ENCODE measurements at regions not wholly inside any gene's neighbourhood (a gene's known extent, or its start where the extent isn't known, plus 50 kb on each side); places are given as distances from the start of the nearest gene placed in this dataset.

DNA sequence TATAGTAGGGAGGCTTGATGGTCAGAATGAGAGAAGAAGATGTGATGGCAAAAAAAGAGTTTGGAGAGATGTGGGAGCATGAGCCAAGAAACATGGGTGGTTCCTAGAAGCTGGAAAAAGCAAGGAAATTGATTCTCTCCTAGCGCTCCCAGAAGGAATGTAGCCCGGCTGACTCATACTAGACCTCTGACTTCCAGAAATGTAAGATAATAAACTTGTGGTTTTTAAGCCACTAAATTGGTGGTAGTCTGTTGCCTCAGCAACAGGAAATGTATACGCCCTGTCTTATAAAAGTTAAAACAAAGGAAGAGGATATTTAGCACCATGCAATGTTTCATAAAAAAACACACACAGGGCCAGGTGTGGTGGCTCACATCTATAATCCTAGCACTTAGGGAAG is 182.7 kb upstream of the PCDH7 start:
- TF ChIP-seq, protein P1, sequence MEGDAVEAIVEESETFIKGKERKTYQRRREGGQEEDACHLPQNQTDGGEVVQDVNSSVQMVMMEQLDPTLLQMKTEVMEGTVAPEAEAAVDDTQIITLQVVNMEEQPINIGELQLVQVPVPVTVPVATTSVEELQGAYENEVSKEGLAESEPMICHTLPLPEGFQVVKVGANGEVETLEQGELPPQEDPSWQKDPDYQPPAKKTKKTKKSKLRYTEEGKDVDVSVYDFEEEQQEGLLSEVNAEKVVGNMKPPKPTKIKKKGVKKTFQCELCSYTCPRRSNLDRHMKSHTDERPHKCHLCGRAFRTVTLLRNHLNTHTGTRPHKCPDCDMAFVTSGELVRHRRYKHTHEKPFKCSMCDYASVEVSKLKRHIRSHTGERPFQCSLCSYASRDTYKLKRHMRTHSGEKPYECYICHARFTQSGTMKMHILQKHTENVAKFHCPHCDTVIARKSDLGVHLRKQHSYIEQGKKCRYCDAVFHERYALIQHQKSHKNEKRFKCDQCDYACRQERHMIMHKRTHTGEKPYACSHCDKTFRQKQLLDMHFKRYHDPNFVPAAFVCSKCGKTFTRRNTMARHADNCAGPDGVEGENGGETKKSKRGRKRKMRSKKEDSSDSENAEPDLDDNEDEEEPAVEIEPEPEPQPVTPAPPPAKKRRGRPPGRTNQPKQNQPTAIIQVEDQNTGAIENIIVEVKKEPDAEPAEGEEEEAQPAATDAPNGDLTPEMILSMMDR (conservative IDR thresholded peaks at IDR 0.05; ENCODE audit: low read length) = no peak
- TF ChIP-seq EZH2phosphoT487 (IDR thresholded peaks at IDR 0.05; ENCODE audit: borderline replicate concordance, low read depth, low read length) = no peak
